Upper lobe of left lung (tissue), 6 donors: ENCODE measurements at regions not wholly inside any gene's neighbourhood (a gene's known extent, or its start where the extent isn't known, plus 50 kb on each side); places are given as distances from the start of the nearest gene placed in this dataset.

Source experiments
- ATAC-seq, 2 donors: fragments of 200-7000 bp; cut with Tn5 transposase; one replicate each; pipeline ENCODE4 v1.9.1; 2022; ENCODE audit warnings: mild to moderate bottlenecking in 2 of 2, moderate library complexity in 2 of 2; ENCODE audit not compliant: low FRiP score in 2 of 2
- DNase-seq, 2 donors: peaks; one replicate each; pipeline ENCODE4 v3.0.0-alpha.2; 2019 to 2020
- H3K27ac ChIP-seq, 4 donors: fragments of 200-600 bp; sonication (generic); one replicate each; pipeline ENCODE4 v1.5.1; 2016 to 2019
- H3K27me3 ChIP-seq, 4 donors: fragments of 200-600 bp; sonication (generic); one replicate each; pipeline ENCODE4 v1.5.1; 2017 to 2019
- H3K36me3 ChIP-seq, 4 donors: fragments of 200-600 bp; sonication (generic); one replicate each; pipeline ENCODE4 v1.5.1; 2016 to 2019
- H3K4me1 ChIP-seq, 4 donors: fragments of 200-600 bp; sonication (generic); one replicate each; pipeline ENCODE4 v1.5.1; 2018 to 2019
- H3K4me3 ChIP-seq, 4 donors: fragments of 200-600 bp; sonication (generic); one replicate each; pipeline ENCODE4 v1.5.1; 2017 to 2019; ENCODE audit warnings: mild to moderate bottlenecking in 2 of 4, moderate library complexity in 1 of 4
- H3K9me3 ChIP-seq, 4 donors: fragments of 200-600 bp; sonication (generic); one replicate each; pipeline ENCODE4 v1.5.1; 2018 to 2019
- CTCF ChIP-seq, 6 experiments: fragments of 450-650 bp in 4 of 6; fragments of 200-600 bp in 2 of 6; sonication (generic) in 2 of 6; IDR thresholded peaks; one replicate each; pipeline ENCODE4 v1.5.1; 2016 to 2019; ENCODE audit warnings: antibody characterized with exemption in 6 of 6
- EP300 ChIP-seq, 4 donors: sonication (generic); formaldehyde crosslinking; IDR thresholded peaks; one replicate each; pipeline ENCODE4 v1.5.1; 2017; ENCODE audit warnings: antibody characterized with exemption in 4 of 4, control low read depth in 2 of 4
- POLR2A ChIP-seq, 4 donors: fragments of 450-650 bp; IDR thresholded peaks; one replicate each; pipeline ENCODE4 v1.5.1; 2016 to 2017; ENCODE audit warnings: antibody characterized with exemption in 4 of 4, mild to moderate bottlenecking in 2 of 4
- POLR2AphosphoS5 ChIP-seq, 2 donors: sonication (generic); formaldehyde crosslinking; IDR thresholded peaks; one replicate each; pipeline ENCODE4 v1.5.1; 2017; ENCODE audit warnings: antibody characterized with exemption in 2 of 2
- WGBS, 2 donors: methylation state at CpG; one replicate each; pipeline ENCODE4 v1.1.5; 2017 to 2018; 5-methylcytosine and 5-hydroxymethylcytosine counted together
- donor health status: DM: no; HTN: no; CAD: no; lungs with moderate emphysema.
- donor health status: DM: no; HTN: yes; CAD: no; lungs with severe emphysema.

- Histone ChIP-seq H3K27ac (no peak overlapping the region), H3K36me3 (no peaks in the 10 kb centered on the region), H3K4me1 (peaks cover 0 to 26% (median 9%) of the 10 kb centered on the region in 4 donors), H3K27me3 (no peaks in the 10 kb centered on the region), H3K4me3 (no peak overlapping the region), H3K9me3 (no peaks in the 10 kb centered on the region)
- ATAC-seq (no peak), DNase-seq (no peak)
- TF ChIP-seq CTCF (IDR thresholded peaks at IDR 0.05): no peak
- TF ChIP-seq EP300 (IDR thresholded peaks at IDR 0.05): no peak
- no peak for TF ChIP-seq POLR2AphosphoS5 (IDR thresholded peaks at IDR 0.05)
- no peak for TF ChIP-seq POLR2A (IDR thresholded peaks at IDR 0.05)
These were observed 100.2 kb upstream of the IPO9 start for GRCh38 chr1:201728731-201729130.

GRCh38 chr1:201729973-201730608 lies 98.9 kb upstream of the IPO9 start:
- 95 to 97% methylated on average over 5 of the region's 5 CpGs for WGBS, 2 donors

GRCh38 chr1:201730611-201731010 lies 98.3 kb upstream of the IPO9 start:
- TF ChIP-seq POLR2A (IDR thresholded peaks at IDR 0.05): no peak
- TF ChIP-seq EP300 (IDR thresholded peaks at IDR 0.05): no peak
- no peak for TF ChIP-seq CTCF (IDR thresholded peaks at IDR 0.05)
- TF ChIP-seq POLR2AphosphoS5 (IDR thresholded peaks at IDR 0.05): no peak
- Histone ChIP-seq H3K27ac (no peak overlapping the region), H3K4me3 (no peak overlapping the region), H3K27me3 (no peaks in the 10 kb centered on the region), H3K36me3 (no peaks in the 10 kb centered on the region), H3K9me3 (no peaks in the 10 kb centered on the region), H3K4me1 (peaks cover 0 to 15% (median 3%) of the 10 kb centered on the region in 4 donors)
- DNase-seq (no peak), ATAC-seq (no peak)
- 45 to 88% methylated on average over 2 of the region's 2 CpGs for WGBS, 2 donors

More at GRCh38 chr1:201729973-201730608, 98.9 kb upstream of the IPO9 start:
- Histone ChIP-seq H3K27me3 (no peaks in the 10 kb centered on the region), H3K4me1 (peaks cover 0 to 15% (median 3%) of the 10 kb centered on the region in 4 donors), H3K4me3 (no peak overlapping the region), H3K27ac (no peak overlapping the region), H3K9me3 (no peaks in the 10 kb centered on the region), H3K36me3 (no peaks in the 10 kb centered on the region)
- no peak for TF ChIP-seq EP300 (IDR thresholded peaks at IDR 0.05)
- no peak for TF ChIP-seq POLR2AphosphoS5 (IDR thresholded peaks at IDR 0.05)
- no peak for TF ChIP-seq POLR2A (IDR thresholded peaks at IDR 0.05)
- no peak for TF ChIP-seq CTCF (IDR thresholded peaks at IDR 0.05)
- no peak for DNase-seq
- no peak for ATAC-seq

GRCh38 chr1:201731142-201731541 lies 97.8 kb upstream of the IPO9 start:
- TF ChIP-seq POLR2A (IDR thresholded peaks at IDR 0.05) (no peak), CTCF (IDR thresholded peaks at IDR 0.05) (no peak), POLR2AphosphoS5 (IDR thresholded peaks at IDR 0.05) (no peak), EP300 (IDR thresholded peaks at IDR 0.05) (no peak)
- ATAC-seq (peak in 1 of 2 donors; percentile 19), DNase-seq (peak in 1 of 2 donors; percentile 25)
- Histone ChIP-seq H3K4me3 (no peak overlapping the region), H3K27me3 (no peaks in the 10 kb centered on the region), H3K9me3 (no peaks in the 10 kb centered on the region), H3K4me1 (peaks cover 0 to 15% (median 3%) of the 10 kb centered on the region in 4 donors), H3K36me3 (no peaks in the 10 kb centered on the region), H3K27ac (no peak overlapping the region)
- WGBS, 2 donors: 81 to 85% methylated on average over 11 of the region's 11 CpGs

- Histone ChIP-seq H3K4me1 (peaks cover 0 to 14% (median 3%) of the 10 kb centered on the region in 4 donors), H3K4me3 (no peak overlapping the region), H3K27ac (peak overlapping the region in 1 of 4 donors; percentile 3), H3K36me3 (no peaks in the 10 kb centered on the region), H3K9me3 (no peaks in the 10 kb centered on the region), H3K27me3 (no peaks in the 10 kb centered on the region)
- 79 to 80% methylated on average over 1 of the region's 1 CpG for WGBS, 2 donors
- ATAC-seq (no peak), DNase-seq (no peak)
- no peak for TF ChIP-seq EP300 (IDR thresholded peaks at IDR 0.05)
- no peak for TF ChIP-seq POLR2AphosphoS5 (IDR thresholded peaks at IDR 0.05)
- no peak for TF ChIP-seq CTCF (IDR thresholded peaks at IDR 0.05)
- TF ChIP-seq POLR2A (IDR thresholded peaks at IDR 0.05): no peak
These were observed 97.4 kb upstream of the IPO9 start for GRCh38 chr1:201731592-201731991.
